HepG2 (cell line): ENCODE measurements at regions not wholly inside any gene's neighbourhood (a gene's known extent, or its start where the extent isn't known, plus 50 kb on each side); places are given as distances from the start of the nearest gene placed in this dataset.

Experiments
- ATF1 ChIP-seq: IDR thresholded peaks from 2 replicates; pipeline ENCODE4 v1.6.1; 2016; ENCODE audit warnings: mild to moderate bottlenecking, control low read depth
- ATF4 ChIP-seq, 2 experiments: fragments of 450-650 bp in 1 of 2; sonication (generic) in 1 of 2; formaldehyde crosslinking; IDR thresholded peaks; 2 replicates each; pipeline versions ENCODE4 v1.5.0 to v1.8.0; 2020 to 2022; ENCODE audit warnings: mild to moderate bottlenecking in 1 of 2, missing genetic modification reagents in 1 of 2
- CSRNP2 ChIP-seq: sonication (generic); formaldehyde crosslinking; conservative IDR thresholded peaks from 2 replicates; pipeline ENCODE4 v1.8.0; 2022; ENCODE audit warnings: low read depth, missing genetic modification reagents
- CTCF ChIP-seq: sonication (generic); formaldehyde crosslinking; IDR thresholded peaks from 2 replicates; pipeline ENCODE4 v1.5.0; 2020; ENCODE audit warnings: mild to moderate bottlenecking, missing genetic modification reagents, moderate library complexity
- HDAC6 ChIP-seq: fragments of 200-600 bp; sonication (generic); IDR thresholded peaks from 2 replicates; pipeline ENCODE4 v1.7.0; 2017; ENCODE audit warnings: mild to moderate bottlenecking, antibody characterized with exemption, low read length, low read depth
- POLR2A ChIP-seq, 2 experiments: IDR thresholded peaks; 2 replicates each; pipeline ENCODE4 v1.6.1; 2011; ENCODE audit warnings: low read depth in 2 of 2, low read length in 2 of 2, mild to moderate bottlenecking in 1 of 2, moderate library complexity in 1 of 2; ENCODE audit not compliant: insufficient read depth in 1 of 2
- POLR2AphosphoS5 ChIP-seq: IDR thresholded peaks from 2 replicates; pipeline ENCODE4 v1.6.1; 2012; ENCODE audit warnings: low read depth, low read length
- REST ChIP-seq, 2 experiments: IDR thresholded peaks; 2 replicates each; pipeline ENCODE4 v1.6.1; 2011 to 2012; ENCODE audit warnings: low read length in 2 of 2, borderline replicate concordance in 1 of 2, low read depth in 1 of 2, mild to moderate bottlenecking in 1 of 2, moderate library complexity in 1 of 2
- RXRA ChIP-seq: sonication (generic); formaldehyde crosslinking; IDR thresholded peaks from 2 replicates; pipeline ENCODE4 v1.5.1; 2020; ENCODE audit warnings: missing genetic modification reagents
- ZFP41 ChIP-seq: sonication (generic); formaldehyde crosslinking; IDR thresholded peaks from 2 replicates; pipeline ENCODE4 v1.4.0; 2020; ENCODE audit warnings: mild to moderate bottlenecking, missing genetic modification reagents, borderline replicate concordance
- ZNF704 ChIP-seq: sonication (generic); formaldehyde crosslinking; IDR thresholded peaks from 2 replicates; pipeline ENCODE4 v1.8.1; 2023; ENCODE audit warnings: mild to moderate bottlenecking, inconsistent platforms, moderate library complexity, missing genetic modification reagents, borderline replicate concordance
- TF ChIP-seq, protein P1 (sequence below): sonication (generic); formaldehyde crosslinking; IDR thresholded peaks from 2 replicates; pipeline ENCODE4 v1.4.0; 2020; ENCODE audit warnings: missing genetic modification reagents, borderline replicate concordance

- no peak for TF ChIP-seq POLR2AphosphoS5
- TF ChIP-seq, protein P1, sequence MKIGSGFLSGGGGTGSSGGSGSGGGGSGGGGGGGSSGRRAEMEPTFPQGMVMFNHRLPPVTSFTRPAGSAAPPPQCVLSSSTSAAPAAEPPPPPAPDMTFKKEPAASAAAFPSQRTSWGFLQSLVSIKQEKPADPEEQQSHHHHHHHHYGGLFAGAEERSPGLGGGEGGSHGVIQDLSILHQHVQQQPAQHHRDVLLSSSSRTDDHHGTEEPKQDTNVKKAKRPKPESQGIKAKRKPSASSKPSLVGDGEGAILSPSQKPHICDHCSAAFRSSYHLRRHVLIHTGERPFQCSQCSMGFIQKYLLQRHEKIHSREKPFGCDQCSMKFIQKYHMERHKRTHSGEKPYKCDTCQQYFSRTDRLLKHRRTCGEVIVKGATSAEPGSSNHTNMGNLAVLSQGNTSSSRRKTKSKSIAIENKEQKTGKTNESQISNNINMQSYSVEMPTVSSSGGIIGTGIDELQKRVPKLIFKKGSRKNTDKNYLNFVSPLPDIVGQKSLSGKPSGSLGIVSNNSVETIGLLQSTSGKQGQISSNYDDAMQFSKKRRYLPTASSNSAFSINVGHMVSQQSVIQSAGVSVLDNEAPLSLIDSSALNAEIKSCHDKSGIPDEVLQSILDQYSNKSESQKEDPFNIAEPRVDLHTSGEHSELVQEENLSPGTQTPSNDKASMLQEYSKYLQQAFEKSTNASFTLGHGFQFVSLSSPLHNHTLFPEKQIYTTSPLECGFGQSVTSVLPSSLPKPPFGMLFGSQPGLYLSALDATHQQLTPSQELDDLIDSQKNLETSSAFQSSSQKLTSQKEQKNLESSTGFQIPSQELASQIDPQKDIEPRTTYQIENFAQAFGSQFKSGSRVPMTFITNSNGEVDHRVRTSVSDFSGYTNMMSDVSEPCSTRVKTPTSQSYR (CRISPR knock-in tag), result no peak
- no peak for TF ChIP-seq CTCF
- TF ChIP-seq REST (IDR thresholded peaks at IDR 0.05; ENCODE audit: borderline replicate concordance in 1 of 2, low read depth in 1 of 2, low read length in 2 of 2), result no peak
- TF ChIP-seq ZNF704 (CRISPR knock-in tag), result no peak
- TF ChIP-seq ATF4 (CRISPR knock-in tag; IDR thresholded peaks at IDR 0.05), result no peak
- TF ChIP-seq ZFP41 (CRISPR knock-in tag), result no peak
- TF ChIP-seq HDAC6, result no peak
- TF ChIP-seq RXRA (CRISPR knock-in tag), result no peak
- no peak for TF ChIP-seq ATF1 (CRISPR knock-in tag)
- TF ChIP-seq POLR2A (IDR thresholded peaks at IDR 0.05; ENCODE audit: insufficient read depth in 1 of 2, low read depth in 2 of 2, low read length in 2 of 2), result no peak
- no peak for TF ChIP-seq CSRNP2 (CRISPR knock-in tag)
Observed at GRCh38 chr10:4033341-4033896, 248.4 kb upstream of the KLF6 start.
